ENCODE measurements at regions not wholly inside any gene's neighbourhood (a gene's known extent, or its start where the extent isn't known, plus 50 kb on each side); places are given as distances from the start of the nearest gene placed in this dataset.

- intact Hi-C loops (cut with micrococcal nuclease; ENCODE audit: unreplicated experiment): no loop called here
- POLR2A ChIA-PET: no interaction called here
- Histone ChIP-seq H3K9ac (ENCODE audit: control insufficient read depth, insufficient read depth, low read length) (no peak overlapping the region), H2AFZ (ENCODE audit: control insufficient read depth, low read depth, low read length) (no peak overlapping the region), H3K27ac (ENCODE audit: control insufficient read depth, insufficient read depth) (no peak overlapping the region), H3K36me3 (ENCODE audit: control insufficient read depth in 2 of 2, insufficient read depth in 2 of 2, low read length in 1 of 2) (no peaks in the 10 kb centered on the region), H3K4me3 (no peak overlapping the region), H4K20me1 (ENCODE audit: control insufficient read depth, insufficient read depth) (no peaks in the 10 kb centered on the region), H3K27me3 (replicated peaks in 1 of 2; ENCODE audit: control insufficient read depth in 2 of 2, insufficient read depth in 2 of 2, low read length in 1 of 2) (no peaks in the 10 kb centered on the region; a peak in 1 of 4 replicates), H3K4me1 (ENCODE audit: control insufficient read depth, insufficient read depth, low read length) (no peaks in the 10 kb centered on the region), H3K4me2 (ENCODE audit: control insufficient read depth, insufficient read depth) (no peak overlapping the region), H3K79me2 (ENCODE audit: control insufficient read depth, insufficient read depth, low read length) (no peaks in the 10 kb centered on the region), H3K9me3 (replicated peaks; ENCODE audit: control insufficient read depth, insufficient read depth, low read length) (no peaks in the 10 kb centered on the region)
- DNase-seq (ENCODE audit: low read depth, low spot score) (no peak), ATAC-seq (no peak), FAIRE-seq (no peak)
- SMC1A ChIA-PET (ENCODE audit: uncharacterized antibody, unreplicated experiment): interaction anchor here (0.6 kb wide), 1 partner anchor 211 kb away, joined by 3 read pairs; no protein-coding TSS in a partner anchor
- RAD21 ChIA-PET (ENCODE audit: unreplicated experiment): interaction anchor here (0.6 kb wide), 1 partner anchor 236 kb away, joined by 4 read pairs; no protein-coding TSS in a partner anchor
- TF ChIP-seq MXI1 (IDR thresholded peaks at IDR 0.05; ENCODE audit: low read depth, low read length) (no peak), SREBF2 (IDR thresholded peaks at IDR 0.05; ENCODE audit: low read length) (no peak), HCFC1 (IDR thresholded peaks at IDR 0.05; ENCODE audit: low read length) (no peak), IRF4 (IDR thresholded peaks at IDR 0.05; ENCODE audit: low read depth, low read length) (no peak), NR2C1 (IDR thresholded peaks at IDR 0.05) (no peak), EED (IDR thresholded peaks at IDR 0.05; ENCODE audit: low read depth) (no peak), IKZF1 (conservative IDR thresholded peaks at IDR 0.05) (no peak), NFYB (IDR thresholded peaks at IDR 0.05; ENCODE audit: insufficient read depth, low read depth, low read length) (no peak), SMAD5 (IDR thresholded peaks at IDR 0.05; ENCODE audit: low read depth) (no peak), ZBTB33 (IDR thresholded peaks at IDR 0.05) (no peak), E2F8 (IDR thresholded peaks at IDR 0.05; ENCODE audit: low read depth, partially characterized antibody) (no peak), WRNIP1 (IDR thresholded peaks at IDR 0.05; ENCODE audit: borderline replicate concordance, low read depth, low read length) (no peak), NFYA (IDR thresholded peaks at IDR 0.05; ENCODE audit: borderline replicate concordance, low read depth, low read length) (no peak)
- BruUV-seq (replicated peaks): no TSS peak
- in situ Hi-C loops (cut with MboI): no loop called here
- 22% methylated on average over 2 of the region's 2 CpGs for WGBS (ENCODE audit: insufficient coverage, insufficient replicate concordance, low lambda C conversion rate, missing lambda C conversion rate)
- CTCF ChIA-PET: interaction anchor here (0.6 kb wide), 1 partner anchor 818 kb away, joined by 3 read pairs; no protein-coding TSS in a partner anchor
These were observed 124.9 kb upstream of the SMYD2 start for GRCh38 chr1:214155987-214156625.

All from GM12878 (cell line).